ENCODE measurements at regions not wholly inside any gene's neighbourhood (a gene's known extent, or its start where the extent isn't known, plus 50 kb on each side); places are given as distances from the start of the nearest gene placed in this dataset.

- DNase-seq: no peak
- H3K36me3 ChIP-seq (replicated peaks; ENCODE audit: control insufficient read depth, insufficient read depth, low read length): no peaks in the 10 kb centered on the region
- no peaks in the 10 kb centered on the region for H3K27me3 ChIP-seq (ENCODE audit: control insufficient read depth, insufficient read depth, low read length)
- no peak overlapping the region for H3K4me3 ChIP-seq (ENCODE audit: insufficient read depth, low read depth, low read length)
These were observed 90.5 kb downstream of the RBM43 start for GRCh38 chr2:151171186-151171585.

GRCh38 chr2:151166410-151166809 is 95.3 kb downstream of the RBM43 start:
- Histone ChIP-seq H3K27me3 (ENCODE audit: control insufficient read depth, insufficient read depth, low read length) (no peaks in the 10 kb centered on the region), H3K4me3 (ENCODE audit: insufficient read depth, low read depth, low read length) (no peak overlapping the region), H3K36me3 (replicated peaks; ENCODE audit: control insufficient read depth, insufficient read depth, low read length) (no peaks in the 10 kb centered on the region)
- no peak for DNase-seq

GRCh38 chr2:151165105-151165684 is 96.5 kb downstream of the RBM43 start:
- no peaks in the 10 kb centered on the region for H3K27me3 ChIP-seq (ENCODE audit: control insufficient read depth, insufficient read depth, low read length)
- no peak for DNase-seq
- H3K36me3 ChIP-seq (replicated peaks; ENCODE audit: control insufficient read depth, insufficient read depth, low read length): no peaks in the 10 kb centered on the region
- H3K4me3 ChIP-seq (ENCODE audit: insufficient read depth, low read depth, low read length): no peak overlapping the region

GRCh38 chr2:151161821-151162551 is 99.7 kb downstream of the RBM43 start:
- no peaks in the 10 kb centered on the region for H3K36me3 ChIP-seq (replicated peaks; ENCODE audit: control insufficient read depth, insufficient read depth, low read length)
- no peaks in the 10 kb centered on the region for H3K27me3 ChIP-seq (ENCODE audit: control insufficient read depth, insufficient read depth, low read length)
- no peak overlapping the region for H3K4me3 ChIP-seq (ENCODE audit: insufficient read depth, low read depth, low read length)
- no peak for DNase-seq

GRCh38 chr2:151159109-151159662 is 102.5 kb downstream of the RBM43 start:
- H3K4me3 ChIP-seq (ENCODE audit: insufficient read depth, low read depth, low read length): no peak overlapping the region
- no peaks in the 10 kb centered on the region for H3K36me3 ChIP-seq (replicated peaks; ENCODE audit: control insufficient read depth, insufficient read depth, low read length)
- no peaks in the 10 kb centered on the region for H3K27me3 ChIP-seq (ENCODE audit: control insufficient read depth, insufficient read depth, low read length)
- DNase-seq: no peak

- Histone ChIP-seq H3K4me3 (ENCODE audit: insufficient read depth, low read depth, low read length) (no peak overlapping the region), H3K36me3 (replicated peaks; ENCODE audit: control insufficient read depth, insufficient read depth, low read length) (no peaks in the 10 kb centered on the region), H3K27me3 (ENCODE audit: control insufficient read depth, insufficient read depth, low read length) (no peaks in the 10 kb centered on the region)
- DNase-seq: no peak
These were observed 104.5 kb downstream of the RBM43 start for GRCh38 chr2:151157000-151157735.

GRCh38 chr2:151156431-151156830 is 105.2 kb downstream of the RBM43 start:
- Histone ChIP-seq H3K36me3 (replicated peaks; ENCODE audit: control insufficient read depth, insufficient read depth, low read length) (no peaks in the 10 kb centered on the region), H3K4me3 (ENCODE audit: insufficient read depth, low read depth, low read length) (no peak overlapping the region), H3K27me3 (ENCODE audit: control insufficient read depth, insufficient read depth, low read length) (no peaks in the 10 kb centered on the region)
- DNase-seq: no peak

- Histone ChIP-seq H3K36me3 (replicated peaks; ENCODE audit: control insufficient read depth, insufficient read depth, low read length) (no peaks in the 10 kb centered on the region), H3K4me3 (ENCODE audit: insufficient read depth, low read depth, low read length) (no peak overlapping the region), H3K27me3 (ENCODE audit: control insufficient read depth, insufficient read depth, low read length) (no peaks in the 10 kb centered on the region)
- DNase-seq: no peak
These were observed 108.1 kb downstream of the RBM43 start for GRCh38 chr2:151153601-151154000.

- no peak overlapping the region for H3K4me3 ChIP-seq (ENCODE audit: insufficient read depth, low read depth, low read length)
- H3K36me3 ChIP-seq (replicated peaks; ENCODE audit: control insufficient read depth, insufficient read depth, low read length): no peaks in the 10 kb centered on the region
- DNase-seq: no peak
- no peaks in the 10 kb centered on the region for H3K27me3 ChIP-seq (ENCODE audit: control insufficient read depth, insufficient read depth, low read length)
These were observed 111.0 kb downstream of the RBM43 start for GRCh38 chr2:151150331-151151320.

GRCh38 chr2:151138507-151138906 is 123.2 kb downstream of the RBM43 start:
- Histone ChIP-seq H3K4me3 (ENCODE audit: insufficient read depth, low read depth, low read length) (no peak overlapping the region), H3K36me3 (replicated peaks; ENCODE audit: control insufficient read depth, insufficient read depth, low read length) (no peaks in the 10 kb centered on the region), H3K27me3 (ENCODE audit: control insufficient read depth, insufficient read depth, low read length) (no peaks in the 10 kb centered on the region)
- no peak for DNase-seq

- H3K27me3 ChIP-seq (ENCODE audit: control insufficient read depth, insufficient read depth, low read length): no peaks in the 10 kb centered on the region
- DNase-seq: no peak
- no peak overlapping the region for H3K4me3 ChIP-seq (ENCODE audit: insufficient read depth, low read depth, low read length)
- H3K36me3 ChIP-seq (replicated peaks; ENCODE audit: control insufficient read depth, insufficient read depth, low read length): no peaks in the 10 kb centered on the region
These were observed 124.1 kb downstream of the RBM43 start for GRCh38 chr2:151137526-151137925.

GRCh38 chr2:151120011-151120410 is 141.7 kb downstream of the RBM43 start:
- H3K27me3 ChIP-seq (ENCODE audit: control insufficient read depth, insufficient read depth, low read length): no peaks in the 10 kb centered on the region
- no peak overlapping the region for H3K4me3 ChIP-seq (ENCODE audit: insufficient read depth, low read depth, low read length)
- no peaks in the 10 kb centered on the region for H3K36me3 ChIP-seq (replicated peaks; ENCODE audit: control insufficient read depth, insufficient read depth, low read length)
- DNase-seq: no peak

GRCh38 chr2:151119374-151119773 is 142.3 kb downstream of the RBM43 start:
- no peak for DNase-seq
- H3K4me3 ChIP-seq (ENCODE audit: insufficient read depth, low read depth, low read length): no peak overlapping the region
- no peaks in the 10 kb centered on the region for H3K36me3 ChIP-seq (replicated peaks; ENCODE audit: control insufficient read depth, insufficient read depth, low read length)

GRCh38 chr2:151118269-151118668 is 143.4 kb downstream of the RBM43 start:
- no peak overlapping the region for H3K4me3 ChIP-seq (ENCODE audit: insufficient read depth, low read depth, low read length)

More at GRCh38 chr2:151119374-151119773, 142.3 kb downstream of the RBM43 start:
- no peaks in the 10 kb centered on the region for H3K27me3 ChIP-seq (ENCODE audit: control insufficient read depth, insufficient read depth, low read length)

More at GRCh38 chr2:151118269-151118668, 143.4 kb downstream of the RBM43 start:
- no peak for DNase-seq
- H3K27me3 ChIP-seq (ENCODE audit: control insufficient read depth, insufficient read depth, low read length): no peaks in the 10 kb centered on the region
- no peaks in the 10 kb centered on the region for H3K36me3 ChIP-seq (replicated peaks; ENCODE audit: control insufficient read depth, insufficient read depth, low read length)

Data from H7 (cell line).